ENCODE measurements at regions not wholly inside any gene's neighbourhood (a gene's known extent, or its start where the extent isn't known, plus 50 kb on each side); places are given as distances from the start of the nearest gene placed in this dataset.
"Not testable (repeated sequence)": the region's sequence is repeated elsewhere in the genome, so short reads cannot be mapped to it uniquely, and the experiment has no call there.

GRCh38 chr11:47928426-47928825 is 51.9 kb upstream of the PTPRJ start:
- DNase-seq, result no peak

DNA sequence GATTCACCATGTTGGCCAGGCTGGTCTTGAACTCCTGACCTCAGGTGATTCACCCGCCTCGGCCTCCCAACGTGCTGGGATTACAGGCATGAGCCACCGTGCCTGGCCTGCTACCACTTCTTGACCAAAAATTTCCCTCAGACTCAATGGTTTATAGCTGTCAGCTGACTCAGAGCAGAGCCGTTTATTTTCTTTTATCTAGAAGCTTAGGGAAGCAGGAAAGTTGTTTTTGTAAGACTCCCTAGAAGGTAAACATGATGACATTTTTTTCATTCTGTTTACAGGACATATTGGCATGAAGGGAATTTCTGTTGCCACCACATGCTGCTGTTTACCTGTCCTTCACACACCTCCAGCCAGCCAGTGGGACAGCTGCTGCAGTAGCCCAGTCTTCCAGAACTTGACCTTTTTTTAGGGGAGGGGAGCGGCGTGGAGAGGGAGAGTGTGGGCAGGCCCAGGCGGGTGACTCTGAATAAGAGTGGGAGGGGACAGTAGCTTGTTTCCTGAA is 56.1 kb upstream of the PTPRJ start:
- no peak for DNase-seq

DNA sequence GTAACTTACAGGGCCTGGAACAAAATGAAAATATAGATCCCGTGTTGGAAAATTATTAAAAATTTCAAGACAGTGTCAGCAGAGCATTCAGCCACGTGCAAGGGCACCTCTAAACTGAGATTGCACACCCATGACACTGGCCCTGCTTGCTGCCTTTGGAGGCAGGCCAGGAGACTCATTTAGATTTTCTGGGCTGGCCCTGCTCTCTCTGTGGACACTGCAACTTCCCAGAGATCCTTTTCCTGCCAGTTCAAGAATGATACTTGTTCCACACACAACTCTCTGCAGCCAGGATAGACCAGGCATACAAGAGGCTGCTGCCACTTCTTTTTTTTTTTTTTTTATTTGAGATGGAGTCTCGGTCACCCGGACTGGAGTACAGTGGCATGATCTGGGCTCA is 56.7 kb upstream of the PTPRJ start:
- DNase-seq, result no peak

DNA sequence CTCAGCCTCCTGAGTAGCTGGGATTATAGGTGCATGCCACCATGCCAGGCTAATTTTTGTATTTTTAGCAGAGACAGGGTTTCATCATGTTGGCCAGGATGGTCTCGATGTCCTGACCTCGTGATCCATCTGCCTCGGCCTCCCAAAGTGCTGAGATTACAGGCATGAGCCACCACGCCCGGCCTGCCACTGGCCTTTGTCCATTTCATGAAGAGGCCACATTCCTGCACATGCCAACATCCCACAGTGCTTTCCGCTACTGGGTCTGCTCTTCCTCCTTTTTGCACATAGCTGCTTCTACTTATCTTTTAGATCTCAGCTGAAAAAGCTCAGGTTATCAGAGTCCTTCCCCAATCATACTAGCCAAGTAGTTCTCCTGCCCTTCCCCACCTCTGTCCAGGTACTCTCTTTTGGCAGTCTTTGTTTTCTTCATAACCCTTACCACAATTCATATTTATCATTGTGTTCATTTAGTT is 59.2 kb upstream of the PTPRJ start:
- not testable (repeated sequence) for DNase-seq

DNA sequence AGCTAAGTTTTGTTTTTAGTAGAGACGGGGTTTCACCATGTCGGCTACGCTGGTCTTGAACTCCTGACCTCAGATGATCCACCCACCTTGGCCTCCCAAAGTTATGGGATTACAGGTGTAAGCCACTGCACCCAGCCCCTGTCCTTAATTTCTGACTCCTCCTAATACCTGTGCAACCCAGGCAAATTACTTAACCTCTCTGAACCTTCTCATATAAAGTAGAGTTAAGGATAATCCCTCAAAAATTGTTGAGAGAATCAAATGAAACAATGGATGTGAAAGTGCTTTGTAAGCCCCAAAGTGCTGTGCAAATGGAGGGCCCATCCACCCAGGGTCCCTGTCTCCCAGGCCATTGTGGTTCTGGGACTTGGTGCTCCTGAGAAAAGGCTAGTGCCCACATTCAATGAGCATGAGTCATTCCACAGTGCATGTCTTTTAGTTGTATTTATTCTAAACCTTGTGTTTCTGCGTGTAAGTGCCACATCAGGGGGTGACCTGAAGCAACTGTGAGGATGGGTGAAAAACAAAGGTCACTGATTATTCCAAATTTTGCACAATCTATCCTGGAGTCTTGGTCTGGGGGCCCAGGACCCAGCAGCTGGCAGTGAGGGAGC is 61.4 kb upstream of the PTPRJ start:
- no peak for DNase-seq

DNA sequence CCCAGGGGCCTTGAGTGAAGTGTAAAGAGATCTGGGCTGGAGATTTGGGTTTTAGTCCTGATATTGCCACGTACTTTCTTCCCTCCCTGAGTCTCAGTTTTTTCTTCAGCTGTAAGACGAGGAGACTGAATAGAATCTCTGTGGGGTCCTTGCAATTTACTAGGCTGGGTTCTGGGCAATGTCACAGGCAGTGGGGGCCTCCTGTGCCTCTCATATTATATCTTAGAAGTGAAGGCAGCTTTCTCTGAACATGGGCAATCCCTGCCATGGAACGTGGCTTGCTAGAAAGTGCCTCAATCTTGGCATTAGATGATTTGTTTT is 62.0 kb upstream of the PTPRJ start:
- DNase-seq, result peak; percentile 49

- DNase-seq, result no peak
Measured at GRCh38 chr11:47917599-47918369, 62.6 kb upstream of the PTPRJ start.

DNA sequence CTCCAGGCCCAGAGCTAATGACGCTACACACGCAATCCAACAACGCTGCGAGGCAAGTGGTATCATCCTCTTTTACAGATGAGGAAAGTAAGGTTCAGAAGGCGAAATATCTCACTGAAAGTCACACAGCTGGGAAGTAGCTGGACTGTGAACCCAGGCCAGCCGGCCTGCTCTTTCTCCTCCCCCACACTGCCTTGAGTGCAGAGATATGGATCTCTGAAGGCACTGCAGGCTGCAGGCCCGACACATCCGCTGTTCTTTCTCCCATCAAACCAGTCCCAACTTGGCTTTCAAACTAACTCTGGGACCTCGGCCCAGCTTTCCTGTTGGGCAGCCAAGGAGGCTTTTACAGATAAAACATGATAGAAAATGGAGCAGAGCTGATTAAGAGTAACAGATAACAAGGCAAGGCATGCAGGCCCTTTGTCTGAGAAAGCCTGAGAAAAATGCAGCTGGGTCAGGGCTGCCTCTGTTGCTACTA is 64.0 kb upstream of the PTPRJ start:
- DNase-seq, result peak; percentile 36

DNA sequence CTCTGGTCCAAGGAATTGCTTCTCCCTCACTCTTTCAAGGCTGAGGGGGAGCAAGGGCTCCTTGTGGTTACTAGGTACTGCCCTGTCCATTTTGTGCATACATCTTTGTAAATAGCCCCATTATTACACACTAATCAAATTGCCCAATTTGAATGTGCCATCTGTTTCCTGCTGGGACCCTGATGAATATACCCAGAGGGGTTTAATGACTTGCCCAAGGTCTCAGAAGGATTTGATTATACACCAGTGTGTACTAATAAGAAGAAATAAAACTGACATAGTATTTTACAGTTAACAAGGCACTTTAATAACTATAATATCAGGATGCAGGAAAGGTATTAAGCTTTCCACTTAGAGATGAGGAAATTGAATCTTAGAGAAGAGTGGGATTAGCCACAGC is 64.6 kb upstream of the PTPRJ start:
- DNase-seq, result no peak

- no peak for DNase-seq
Measured at GRCh38 chr11:47915374-47915773, 65.0 kb upstream of the PTPRJ start.

GRCh38 chr11:47914743-47915142 is 65.6 kb upstream of the PTPRJ start:
- no peak for DNase-seq

- no peak for DNase-seq
Measured at GRCh38 chr11:47913529-47914244, 65.5 kb upstream of the NUP160 start.

- DNase-seq, result no peak
Measured at GRCh38 chr11:47912843-47913437, 64.8 kb upstream of the NUP160 start.

- DNase-seq, result no peak
Measured at GRCh38 chr11:47911149-47911548, 63.0 kb upstream of the NUP160 start.

GRCh38 chr11:47908198-47908597 is 60.0 kb upstream of the NUP160 start:
- no peak for DNase-seq

GRCh38 chr11:47907499-47907898 is 59.3 kb upstream of the NUP160 start:
- no peak for DNase-seq

GRCh38 chr11:47906066-47906465 is 57.9 kb upstream of the NUP160 start:
- no peak for DNase-seq

- DNase-seq, result no peak
Measured at GRCh38 chr11:47905358-47906059, 57.4 kb upstream of the NUP160 start.

- no peak for DNase-seq
Measured at GRCh38 chr11:47904808-47905207, 56.7 kb upstream of the NUP160 start.

DNA sequence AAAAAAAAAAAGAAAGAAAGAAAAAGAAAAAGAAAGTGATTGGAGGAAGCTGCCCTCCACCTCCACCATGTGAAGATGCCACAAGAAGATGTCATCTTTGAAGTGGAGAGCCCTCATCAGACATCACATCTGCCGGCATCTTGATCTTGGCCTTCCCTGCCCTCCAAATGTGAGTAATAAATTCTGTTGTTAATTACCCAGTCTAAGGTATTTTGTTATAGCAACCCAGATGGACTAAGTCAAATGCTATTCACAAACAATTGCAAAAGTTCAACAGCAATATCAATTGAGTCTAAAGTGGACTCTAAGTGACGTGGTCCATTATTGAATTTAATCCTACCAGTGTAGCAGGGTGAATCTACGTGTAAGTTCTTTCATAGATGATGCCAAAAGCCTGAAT is 55.9 kb upstream of the NUP160 start:
- no peak for DNase-seq

GRCh38 chr11:47899801-47900200 is 51.7 kb upstream of the NUP160 start:
- no peak for DNase-seq
